Stomach (tissue), 4 donors: ENCODE measurements at regions not wholly inside any gene's neighbourhood (a gene's known extent, or its start where the extent isn't known, plus 50 kb on each side); places are given as distances from the start of the nearest gene placed in this dataset.

Source experiments
- EP300 ChIP-seq: sonication (generic); formaldehyde crosslinking; IDR thresholded peaks from one replicate; pipeline ENCODE4 v1.6.1; 2017; ENCODE audit warnings: antibody characterized with exemption
- POLR2A ChIP-seq, 4 donors: fragments of 450-650 bp; IDR thresholded peaks; one replicate each; pipeline ENCODE4 v1.6.1; 2016; ENCODE audit warnings: antibody characterized with exemption in 4 of 4, control low read depth in 2 of 4, mild to moderate bottlenecking in 1 of 4, moderate library complexity in 1 of 4
- POLR2AphosphoS5 ChIP-seq, 3 donors: sonication (generic); formaldehyde crosslinking; IDR thresholded peaks; one replicate each; pipeline ENCODE4 v1.6.1; 2016; ENCODE audit warnings: antibody characterized with exemption in 3 of 3
- TF ChIP-seq, protein P1 (sequence below), 7 experiments: fragments of 450-650 bp in 4 of 7; fragments of 200-600 bp in 3 of 7; sonication (generic) in 3 of 7; IDR thresholded peaks; one replicate each; pipeline ENCODE4 v1.5.1; 2016 to 2019; ENCODE audit warnings: antibody characterized with exemption in 7 of 7, control low read depth in 2 of 7, mild to moderate bottlenecking in 1 of 7

DNA sequence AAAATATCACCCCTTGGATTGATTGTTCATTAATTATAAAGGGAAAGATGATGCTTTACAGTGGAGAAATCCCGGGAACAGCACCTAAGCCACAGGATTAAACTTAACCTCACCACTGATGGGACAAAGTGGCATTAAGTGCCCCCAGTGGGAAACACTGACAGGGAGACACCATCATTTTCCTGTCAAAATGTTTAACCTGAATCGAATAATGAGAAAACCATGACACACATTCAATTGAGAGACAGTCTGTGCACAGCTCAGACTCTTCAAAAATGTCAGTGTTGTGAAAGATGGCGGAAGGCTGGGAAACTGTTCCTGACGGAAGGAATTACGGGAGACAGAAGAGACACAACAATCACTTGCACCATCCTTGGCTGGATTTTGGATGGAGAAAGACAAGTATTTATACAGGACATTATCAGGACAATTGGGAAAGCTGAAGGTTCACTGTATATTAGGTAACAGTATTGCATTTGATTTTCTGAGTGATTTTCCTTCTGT lies 111.8 kb upstream of the ASB18 start:
- no peak for TF ChIP-seq POLR2A (IDR thresholded peaks at IDR 0.05)
- TF ChIP-seq, protein P1, sequence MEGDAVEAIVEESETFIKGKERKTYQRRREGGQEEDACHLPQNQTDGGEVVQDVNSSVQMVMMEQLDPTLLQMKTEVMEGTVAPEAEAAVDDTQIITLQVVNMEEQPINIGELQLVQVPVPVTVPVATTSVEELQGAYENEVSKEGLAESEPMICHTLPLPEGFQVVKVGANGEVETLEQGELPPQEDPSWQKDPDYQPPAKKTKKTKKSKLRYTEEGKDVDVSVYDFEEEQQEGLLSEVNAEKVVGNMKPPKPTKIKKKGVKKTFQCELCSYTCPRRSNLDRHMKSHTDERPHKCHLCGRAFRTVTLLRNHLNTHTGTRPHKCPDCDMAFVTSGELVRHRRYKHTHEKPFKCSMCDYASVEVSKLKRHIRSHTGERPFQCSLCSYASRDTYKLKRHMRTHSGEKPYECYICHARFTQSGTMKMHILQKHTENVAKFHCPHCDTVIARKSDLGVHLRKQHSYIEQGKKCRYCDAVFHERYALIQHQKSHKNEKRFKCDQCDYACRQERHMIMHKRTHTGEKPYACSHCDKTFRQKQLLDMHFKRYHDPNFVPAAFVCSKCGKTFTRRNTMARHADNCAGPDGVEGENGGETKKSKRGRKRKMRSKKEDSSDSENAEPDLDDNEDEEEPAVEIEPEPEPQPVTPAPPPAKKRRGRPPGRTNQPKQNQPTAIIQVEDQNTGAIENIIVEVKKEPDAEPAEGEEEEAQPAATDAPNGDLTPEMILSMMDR (IDR thresholded peaks at IDR 0.05) = no peak
- TF ChIP-seq POLR2AphosphoS5 (IDR thresholded peaks at IDR 0.05) = no peak
- TF ChIP-seq EP300 = no peak
